ENCODE measurements at regions not wholly inside any gene's neighbourhood (a gene's known extent, or its start where the extent isn't known, plus 50 kb on each side); places are given as distances from the start of the nearest gene placed in this dataset.

DNA sequence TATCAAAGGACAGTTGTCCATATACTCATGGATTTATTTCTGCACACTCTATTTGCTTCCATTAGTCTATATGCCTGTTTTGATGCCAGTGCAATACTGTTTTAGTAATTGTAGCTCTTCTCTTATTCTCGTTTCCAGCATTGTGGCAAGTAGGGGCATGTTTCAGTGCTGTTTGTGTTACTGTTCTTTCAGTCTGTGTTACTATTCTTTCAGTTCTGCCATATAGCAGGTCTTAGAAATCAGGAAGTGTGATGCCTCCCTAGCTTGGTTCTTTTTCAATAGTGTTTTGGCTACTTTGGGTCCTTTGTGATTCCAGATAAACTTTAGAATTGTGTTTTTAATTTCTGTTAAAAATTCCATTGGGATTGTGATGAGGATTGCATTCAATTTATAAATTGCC lies 180.5 kb upstream of the PTPRD start:
- TF ChIP-seq, protein P1, sequence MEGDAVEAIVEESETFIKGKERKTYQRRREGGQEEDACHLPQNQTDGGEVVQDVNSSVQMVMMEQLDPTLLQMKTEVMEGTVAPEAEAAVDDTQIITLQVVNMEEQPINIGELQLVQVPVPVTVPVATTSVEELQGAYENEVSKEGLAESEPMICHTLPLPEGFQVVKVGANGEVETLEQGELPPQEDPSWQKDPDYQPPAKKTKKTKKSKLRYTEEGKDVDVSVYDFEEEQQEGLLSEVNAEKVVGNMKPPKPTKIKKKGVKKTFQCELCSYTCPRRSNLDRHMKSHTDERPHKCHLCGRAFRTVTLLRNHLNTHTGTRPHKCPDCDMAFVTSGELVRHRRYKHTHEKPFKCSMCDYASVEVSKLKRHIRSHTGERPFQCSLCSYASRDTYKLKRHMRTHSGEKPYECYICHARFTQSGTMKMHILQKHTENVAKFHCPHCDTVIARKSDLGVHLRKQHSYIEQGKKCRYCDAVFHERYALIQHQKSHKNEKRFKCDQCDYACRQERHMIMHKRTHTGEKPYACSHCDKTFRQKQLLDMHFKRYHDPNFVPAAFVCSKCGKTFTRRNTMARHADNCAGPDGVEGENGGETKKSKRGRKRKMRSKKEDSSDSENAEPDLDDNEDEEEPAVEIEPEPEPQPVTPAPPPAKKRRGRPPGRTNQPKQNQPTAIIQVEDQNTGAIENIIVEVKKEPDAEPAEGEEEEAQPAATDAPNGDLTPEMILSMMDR (IDR thresholded peaks at IDR 0.05): no peak
- no peak for TF ChIP-seq POLR2A (IDR thresholded peaks at IDR 0.05)

All from heart left ventricle (tissue), 13 donors.